ENCODE measurements at regions not wholly inside any gene's neighbourhood (a gene's known extent, or its start where the extent isn't known, plus 50 kb on each side); places are given as distances from the start of the nearest gene placed in this dataset.

DNA sequence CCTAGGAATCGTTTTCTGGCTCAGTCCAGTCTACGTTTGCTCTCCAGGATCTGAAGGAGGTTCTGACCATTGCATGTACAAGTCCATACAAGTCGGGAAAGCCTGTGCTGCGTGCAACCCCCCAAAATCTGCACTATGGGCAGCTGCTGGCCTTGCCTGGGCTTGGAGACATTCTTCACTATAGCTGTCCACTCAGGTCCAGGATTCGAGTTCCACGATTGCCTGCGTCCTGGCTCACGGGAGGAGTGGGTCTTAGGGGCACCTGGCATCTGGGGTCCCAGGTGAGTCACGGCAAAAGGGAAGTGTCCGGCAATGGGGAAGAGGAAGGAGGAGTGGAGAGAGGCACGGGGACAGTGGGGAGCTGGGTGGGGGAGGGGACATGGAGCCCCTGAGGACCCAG, 563.0 kb downstream of the BRD1 start:
- DNase-seq = no peak

DNA sequence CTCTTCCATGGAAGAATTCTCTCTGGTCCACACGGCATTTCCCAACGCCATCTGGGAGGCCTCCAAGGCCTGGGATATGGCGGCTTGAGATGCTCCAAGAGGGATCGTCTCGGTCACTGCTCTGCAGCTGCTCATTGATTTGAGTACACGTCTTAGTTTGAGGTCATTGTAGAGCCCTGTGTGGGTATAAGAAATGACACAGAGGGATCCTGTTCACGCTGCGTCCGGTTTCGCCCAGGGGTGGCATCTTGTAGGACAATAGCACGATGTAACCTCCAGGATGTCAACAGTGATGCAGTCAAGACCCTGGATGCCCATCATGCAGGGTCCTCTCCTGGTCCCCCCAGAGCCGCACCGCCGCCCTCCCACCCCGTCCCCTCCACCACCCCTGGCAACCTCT, 564.6 kb downstream of the BRD1 start:
- no peak for DNase-seq

DNA sequence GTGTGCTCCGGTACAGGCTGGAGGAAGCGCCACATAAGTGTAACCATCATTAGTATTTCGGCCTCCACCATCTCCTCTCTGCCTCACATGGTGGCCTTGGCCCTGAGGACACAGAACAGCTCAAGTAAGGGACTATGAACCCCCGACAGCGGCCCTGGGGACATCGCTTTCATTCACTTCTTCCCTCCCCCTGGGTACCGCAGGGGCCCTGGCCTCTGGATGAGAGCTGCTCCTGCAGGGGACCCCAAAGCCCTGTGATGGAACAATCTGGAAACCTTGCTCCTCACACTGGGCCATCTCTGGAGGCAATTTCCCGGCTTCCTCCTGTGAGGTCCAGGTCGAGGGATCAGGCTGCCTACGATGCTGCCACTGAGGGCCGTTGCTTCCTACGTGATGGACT, 565.5 kb downstream of the BRD1 start:
- DNase-seq = no peak

DNA sequence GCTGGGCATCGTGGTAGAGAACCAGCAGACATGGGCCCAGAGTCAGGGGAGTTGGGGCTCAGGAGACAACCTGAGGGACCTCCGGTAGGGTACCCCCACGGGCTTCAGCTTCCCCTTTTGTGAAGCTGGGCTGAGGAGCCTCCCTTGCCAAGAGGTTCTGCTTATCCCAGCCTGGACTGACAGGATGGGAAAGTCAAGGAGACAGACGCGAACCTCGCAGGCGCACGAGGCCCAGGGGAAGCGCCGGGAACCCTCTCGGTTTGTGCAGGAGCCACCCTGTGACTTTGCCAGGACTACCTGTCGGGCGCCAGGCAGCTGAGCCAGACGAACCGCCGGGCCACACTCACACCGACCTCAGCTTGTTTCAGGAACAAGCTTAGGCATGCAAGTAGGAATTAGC, 566.1 kb downstream of the BRD1 start:
- DNase-seq = no peak

DNA sequence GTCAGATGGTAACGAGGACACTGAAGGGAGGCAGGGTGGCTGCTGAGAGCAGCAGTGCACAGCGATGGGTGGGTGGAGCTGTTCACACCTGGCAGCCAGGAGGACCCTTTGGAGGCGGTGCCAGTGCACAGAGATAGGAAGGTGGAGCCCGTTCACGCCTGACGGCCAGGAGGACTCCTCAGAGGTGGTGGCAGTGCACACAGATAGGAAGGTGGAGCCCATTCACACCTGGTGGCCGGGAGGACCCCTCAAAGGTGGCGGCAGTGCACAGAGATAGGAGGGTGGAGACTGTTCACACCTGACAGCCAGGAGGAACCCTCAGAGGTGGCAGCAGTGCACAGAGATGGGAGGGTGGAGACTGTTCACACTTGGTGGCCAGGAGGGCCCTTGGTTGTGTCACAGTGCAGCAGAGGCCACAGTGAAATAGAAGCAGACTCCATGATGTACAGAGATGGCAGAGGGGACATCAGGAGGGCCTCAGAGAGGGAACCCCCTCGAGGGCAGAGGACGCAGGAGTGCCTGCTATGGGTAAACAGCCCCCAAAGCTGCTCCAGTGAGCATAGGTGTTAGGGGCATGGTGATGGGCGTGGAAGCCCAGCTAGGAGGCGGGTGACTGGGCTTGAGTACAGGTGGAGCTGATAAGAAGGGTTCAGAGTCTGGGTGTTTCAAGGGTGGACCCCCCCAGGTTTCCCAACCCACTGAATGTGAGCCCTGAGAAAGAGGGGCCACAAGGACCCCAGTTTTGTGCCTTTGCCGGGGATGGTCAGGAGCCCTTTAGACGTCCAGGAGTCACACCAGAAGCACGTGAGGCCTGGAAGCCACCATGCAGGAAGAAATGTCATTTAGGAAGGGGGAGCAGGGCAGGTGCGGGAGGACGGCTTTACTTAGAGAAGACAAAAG, 566.7 kb downstream of the BRD1 start:
- no peak for DNase-seq

DNA sequence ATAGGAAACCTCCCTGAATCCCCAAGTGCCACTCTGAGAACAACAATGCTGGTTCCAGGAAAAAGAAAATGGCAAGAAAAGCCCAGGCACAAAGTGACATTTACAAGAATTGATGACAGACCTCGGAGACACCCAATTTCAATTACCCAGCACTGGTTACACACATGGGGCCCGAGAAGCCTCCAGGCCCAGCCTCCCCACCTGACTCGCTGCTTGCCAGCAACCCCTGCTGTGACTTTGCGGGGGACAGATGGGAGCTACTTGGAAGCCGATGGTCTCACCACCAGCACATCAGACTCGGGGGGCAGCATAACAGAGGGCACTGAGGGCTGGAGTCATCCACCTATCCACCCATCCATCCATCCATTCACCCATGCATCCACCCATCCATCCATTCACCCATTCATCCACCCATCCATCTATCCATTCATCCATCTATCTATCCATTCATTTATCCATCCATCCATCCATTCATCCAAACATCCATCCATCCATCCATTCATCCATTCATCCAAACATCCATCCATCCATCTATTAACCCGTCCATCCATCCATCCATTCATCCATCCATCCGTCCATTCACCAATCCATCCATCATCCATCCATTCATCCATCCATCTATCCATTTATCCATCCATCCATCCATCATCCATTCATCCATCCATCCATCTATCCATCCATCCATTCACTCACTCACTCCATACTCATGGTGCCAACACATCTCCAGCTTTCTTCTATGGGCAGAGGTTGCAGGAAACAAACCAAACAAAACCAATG, 567.6 kb downstream of the BRD1 start:
- DNase-seq = no peak

DNA sequence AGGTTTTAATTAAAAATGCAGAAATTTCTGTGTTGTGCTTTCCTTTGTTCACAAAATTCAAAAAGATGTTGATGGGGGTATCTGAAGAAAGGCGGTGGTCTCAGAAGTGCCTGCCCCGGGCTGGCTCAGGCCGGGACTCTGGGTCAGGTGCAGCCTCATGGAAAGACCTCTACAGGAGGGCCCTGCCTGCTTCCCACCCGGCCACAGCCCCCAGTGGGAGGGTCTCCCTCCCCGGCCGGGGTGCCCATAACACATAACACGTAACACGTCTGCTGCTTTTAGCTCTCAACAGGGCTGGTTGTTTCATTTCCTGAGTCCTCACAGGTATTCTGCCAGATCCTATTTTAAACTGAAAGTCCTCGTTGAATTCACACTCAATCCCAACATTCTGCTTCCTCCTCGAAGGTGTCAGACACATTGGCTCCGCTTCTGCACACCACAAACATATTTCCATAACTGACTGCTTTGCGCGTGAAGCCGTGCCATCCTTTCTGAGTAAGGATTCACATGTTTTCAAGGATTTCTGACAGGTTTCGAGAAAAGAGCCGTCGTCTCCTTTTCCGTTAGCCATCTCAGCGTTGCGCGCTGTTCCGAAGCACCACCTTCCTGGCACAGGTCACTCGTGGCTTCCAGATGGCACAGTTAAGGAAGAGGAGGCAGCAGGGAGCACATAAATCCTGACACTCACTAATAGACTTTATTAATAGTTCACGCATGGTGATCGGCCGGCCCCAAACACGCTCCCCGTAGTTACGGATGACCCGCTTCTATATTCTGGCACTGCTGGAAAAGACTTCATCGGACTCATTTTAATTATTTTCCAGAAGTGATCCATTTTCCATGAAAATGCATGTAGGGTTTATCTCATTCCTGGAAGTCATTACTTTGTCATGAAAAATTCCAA, 569.3 kb downstream of the BRD1 start:
- no peak for DNase-seq

DNA sequence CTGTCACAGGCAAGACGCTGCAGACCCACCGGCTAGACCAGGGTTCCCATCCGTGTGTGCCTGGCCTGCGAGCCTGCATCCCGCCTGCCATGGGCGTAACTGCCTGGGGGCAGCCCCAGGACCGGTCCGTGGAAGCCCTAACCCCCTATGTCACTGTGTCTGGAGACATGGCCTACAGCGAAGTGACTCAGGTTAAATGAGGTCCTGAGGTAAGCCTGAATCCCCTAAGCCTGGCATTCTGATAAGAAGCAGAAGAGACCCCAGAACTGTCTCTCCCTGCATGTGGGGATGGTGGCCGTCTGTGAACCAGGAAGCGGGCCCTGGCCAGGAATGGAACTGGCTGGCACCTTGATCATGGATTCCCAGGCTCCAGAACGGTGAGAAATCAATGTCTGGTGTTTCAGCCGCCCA, 570.1 kb downstream of the BRD1 start:
- no peak for DNase-seq

DNA sequence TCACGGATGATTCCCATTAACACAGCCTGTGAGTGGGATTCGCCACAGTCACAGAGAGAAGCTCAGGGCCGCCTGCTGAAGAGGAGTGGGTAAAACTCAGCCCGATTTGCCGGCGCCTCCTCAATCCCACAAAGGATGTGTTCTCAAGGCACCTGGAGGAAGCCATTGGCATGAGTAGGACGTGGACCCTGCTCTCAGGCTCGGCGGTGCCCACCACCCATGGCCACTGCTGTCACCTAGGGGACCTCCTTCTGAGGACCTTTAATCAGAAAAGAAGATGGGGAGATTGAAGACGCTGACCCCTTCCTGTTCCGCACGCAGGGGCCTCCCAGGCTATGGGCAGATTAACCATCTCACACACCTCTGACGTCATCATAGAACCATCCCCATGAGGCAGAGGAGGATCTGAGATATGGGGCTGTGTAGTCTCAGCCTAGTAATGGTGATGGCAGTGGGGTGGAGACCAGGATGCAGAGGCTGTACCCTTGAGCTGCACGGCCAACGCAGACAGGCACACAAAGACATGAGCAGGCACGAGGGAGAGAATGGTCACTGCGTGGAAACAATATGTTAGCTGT, 571.8 kb downstream of the BRD1 start:
- no peak for DNase-seq

DNA sequence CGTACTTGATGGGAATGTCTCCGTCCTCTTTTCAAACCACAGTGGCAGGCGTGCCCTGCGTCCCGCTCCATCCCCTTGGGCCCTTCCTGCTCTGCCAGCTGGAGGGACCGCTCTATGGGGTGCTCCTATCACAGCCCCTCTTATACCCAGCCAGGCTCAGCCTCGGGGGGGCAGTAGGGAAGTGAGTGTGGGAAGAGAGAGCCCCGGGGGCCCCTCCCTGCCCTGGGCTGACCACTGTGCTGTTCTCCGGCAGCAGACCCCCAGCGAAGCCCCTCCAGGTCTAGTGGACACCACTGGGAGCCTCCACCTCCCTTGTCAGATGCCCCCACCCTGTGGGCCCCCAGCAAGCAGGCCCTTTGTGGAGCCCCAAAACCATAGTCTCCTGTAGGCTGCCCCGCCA, 572.5 kb downstream of the BRD1 start:
- DNase-seq = no peak

DNA sequence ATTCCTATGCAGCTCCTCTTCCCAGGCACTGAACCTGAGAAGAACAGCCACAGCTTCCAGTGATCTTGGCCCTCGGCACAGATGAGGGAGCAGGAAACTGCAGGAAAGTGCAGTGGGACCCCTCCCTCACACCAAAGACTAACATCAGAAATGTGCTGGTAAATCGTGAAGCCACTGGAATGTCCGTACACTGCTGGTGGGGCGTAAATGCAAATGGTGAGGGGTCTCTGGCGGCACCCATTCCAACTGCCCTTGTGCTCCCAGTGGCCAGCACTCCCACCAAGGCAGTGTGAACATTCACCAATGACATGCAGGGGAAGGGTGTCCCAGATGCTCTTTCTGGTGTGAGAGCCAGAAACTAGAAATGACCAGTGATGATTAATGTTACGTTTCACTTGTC, 574.0 kb downstream of the BRD1 start:
- no peak for DNase-seq

DNA sequence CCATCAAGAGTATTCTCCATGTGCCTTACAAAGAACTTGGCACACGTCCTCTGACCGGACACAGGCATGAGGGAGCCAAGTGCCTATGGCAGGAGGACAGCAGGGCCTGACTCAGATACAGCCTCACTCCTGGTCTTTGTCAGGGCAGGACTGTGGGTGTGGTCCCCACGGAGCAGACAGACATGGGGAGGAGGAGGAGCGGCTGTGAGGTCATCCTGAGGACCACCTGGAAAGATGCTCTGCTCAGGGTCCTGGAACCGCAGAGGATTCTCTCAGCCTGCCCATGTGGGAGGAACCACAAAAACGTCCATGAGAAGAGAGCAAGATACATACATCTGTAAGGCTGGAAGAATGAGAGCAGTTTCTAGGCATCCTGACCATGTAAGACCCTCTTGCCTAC, 576.3 kb downstream of the BRD1 start:
- no peak for DNase-seq

DNA sequence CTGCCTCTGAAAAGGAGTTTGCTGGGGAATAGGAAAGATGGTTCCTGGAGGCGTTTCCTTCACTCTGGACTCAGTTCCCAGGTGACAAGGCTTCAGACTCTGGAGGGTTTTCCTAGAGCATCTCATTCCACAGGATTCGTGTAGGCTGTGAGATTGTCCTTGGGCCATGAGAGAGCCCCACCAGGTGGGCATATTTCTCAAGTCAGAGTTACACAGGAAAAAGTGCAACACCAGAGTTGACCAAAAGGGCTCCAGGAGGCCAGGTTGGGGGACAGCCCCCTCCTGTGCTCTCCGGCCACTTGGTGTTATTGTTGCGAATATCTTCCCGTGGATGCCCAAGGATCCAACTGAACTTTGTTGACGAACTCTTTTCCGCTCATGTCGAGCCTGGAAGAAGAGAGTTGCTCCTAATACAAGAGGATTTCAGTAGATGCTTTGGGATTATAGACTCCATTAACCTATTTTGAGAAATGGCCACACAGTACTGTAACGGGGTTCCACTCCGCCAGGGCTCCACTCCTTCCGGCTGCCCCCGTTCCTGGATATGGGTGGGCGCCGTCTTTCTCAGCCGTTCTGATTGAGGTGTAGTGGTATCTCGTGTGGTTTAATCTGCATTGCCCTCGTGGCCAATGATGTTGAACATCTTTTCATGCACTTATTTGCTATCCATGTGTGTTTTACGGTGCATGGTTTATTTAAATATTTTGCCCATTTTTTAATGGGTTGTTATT, 580.3 kb downstream of the BRD1 start:
- no peak for DNase-seq

DNA sequence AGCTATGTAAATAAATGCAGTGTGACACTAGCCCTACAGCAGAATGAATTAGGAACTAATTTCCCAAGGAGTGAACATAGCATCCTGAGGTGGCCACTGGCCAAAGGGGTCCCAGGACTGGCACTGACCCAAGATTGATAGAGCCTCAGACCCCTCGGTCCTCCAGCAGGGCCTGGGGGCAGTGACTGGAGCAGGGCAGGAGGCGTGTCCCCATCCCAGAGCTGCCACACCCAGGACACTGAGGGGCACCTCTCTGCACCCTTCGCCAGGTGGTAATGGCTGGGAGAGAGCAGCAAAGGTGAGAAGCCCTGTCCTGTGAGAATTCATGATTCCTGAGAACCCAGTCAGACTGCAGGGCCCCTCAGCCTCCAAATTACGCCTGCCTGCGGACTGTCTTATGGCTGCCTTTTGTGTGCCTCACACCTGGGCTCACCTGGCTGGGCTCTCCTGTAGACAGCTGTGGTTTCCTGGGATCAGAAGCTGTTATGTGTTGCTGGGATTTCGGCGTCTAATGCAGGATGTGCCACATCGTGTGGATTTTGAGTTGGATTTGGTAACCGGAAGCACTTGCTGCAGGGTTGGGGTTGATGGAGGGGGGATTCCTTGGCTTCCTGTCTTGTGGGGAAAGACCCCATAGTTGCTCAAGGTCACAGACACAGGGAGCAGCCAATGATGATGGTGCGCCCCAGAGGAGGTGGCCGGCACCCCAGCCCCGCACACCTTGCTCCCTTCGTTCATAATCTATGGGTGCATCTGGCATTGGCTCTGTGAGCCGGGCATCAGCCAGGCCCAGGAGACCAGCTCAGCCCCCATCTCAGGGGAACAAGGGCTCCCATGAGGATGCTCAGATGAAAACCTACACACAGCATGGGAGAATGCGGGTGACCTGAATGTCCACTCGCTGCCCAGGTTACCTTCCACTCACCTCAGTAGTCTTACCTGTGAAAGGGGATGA, 582.9 kb downstream of the BRD1 start:
- DNase-seq = no peak

DNA sequence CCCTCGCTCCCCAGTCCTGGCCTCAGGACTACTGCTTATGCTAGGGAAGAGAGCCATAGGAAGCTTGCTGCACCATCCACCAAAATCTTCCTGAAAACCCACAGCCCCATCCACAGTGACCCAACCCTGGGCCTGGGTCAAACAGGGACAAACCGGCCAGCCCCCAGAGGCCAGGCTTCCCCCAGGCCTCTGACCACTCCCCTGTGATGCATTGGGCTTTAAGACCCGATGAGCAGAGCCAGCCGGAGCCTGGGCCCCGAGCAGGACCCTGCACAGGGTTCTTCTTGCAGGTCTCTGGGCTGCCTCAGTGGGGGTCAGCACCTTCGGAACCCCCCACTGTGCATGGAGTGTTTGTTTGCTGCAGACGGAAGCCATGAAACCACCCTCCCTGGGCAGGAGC, 583.7 kb downstream of the BRD1 start:
- DNase-seq = no peak

DNA sequence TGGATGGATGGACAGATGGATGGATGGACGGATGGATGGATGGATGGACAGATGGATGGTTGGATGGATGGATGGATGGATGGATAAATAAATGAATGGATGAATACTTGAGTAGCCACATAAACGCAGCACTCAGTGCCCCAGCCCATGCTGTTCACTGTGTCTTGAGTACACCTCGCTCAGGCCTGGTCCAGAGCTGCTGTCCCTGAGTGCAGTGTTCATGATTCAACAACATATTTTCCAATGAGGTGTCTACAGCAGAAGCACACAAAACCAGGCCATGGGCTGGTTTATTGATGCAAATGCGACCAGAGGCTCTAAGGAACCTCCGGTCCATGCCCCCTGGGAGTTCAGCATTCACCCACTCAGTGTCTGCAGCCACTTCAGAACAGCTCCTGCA, 584.3 kb downstream of the BRD1 start:
- no peak for DNase-seq

DNA sequence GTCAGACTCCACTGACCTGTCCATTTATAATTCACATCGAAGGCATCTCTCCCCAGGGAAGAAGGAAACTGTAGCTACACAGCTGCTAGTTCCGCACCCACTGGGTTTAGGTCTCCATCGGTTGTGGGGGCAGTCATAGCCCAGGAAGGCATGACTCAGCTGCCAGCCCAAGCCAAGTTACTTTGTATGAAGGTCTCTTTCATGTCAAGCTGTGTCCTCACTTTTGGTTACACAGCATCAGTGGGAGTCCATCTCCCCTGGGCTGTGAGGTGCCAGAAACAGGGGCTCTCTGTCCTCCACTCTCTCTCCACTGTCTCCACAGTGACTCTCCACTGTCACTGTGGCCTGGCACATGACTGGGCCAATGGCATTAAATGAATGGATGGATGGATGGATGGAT, 585.2 kb downstream of the BRD1 start:
- no peak for DNase-seq

DNA sequence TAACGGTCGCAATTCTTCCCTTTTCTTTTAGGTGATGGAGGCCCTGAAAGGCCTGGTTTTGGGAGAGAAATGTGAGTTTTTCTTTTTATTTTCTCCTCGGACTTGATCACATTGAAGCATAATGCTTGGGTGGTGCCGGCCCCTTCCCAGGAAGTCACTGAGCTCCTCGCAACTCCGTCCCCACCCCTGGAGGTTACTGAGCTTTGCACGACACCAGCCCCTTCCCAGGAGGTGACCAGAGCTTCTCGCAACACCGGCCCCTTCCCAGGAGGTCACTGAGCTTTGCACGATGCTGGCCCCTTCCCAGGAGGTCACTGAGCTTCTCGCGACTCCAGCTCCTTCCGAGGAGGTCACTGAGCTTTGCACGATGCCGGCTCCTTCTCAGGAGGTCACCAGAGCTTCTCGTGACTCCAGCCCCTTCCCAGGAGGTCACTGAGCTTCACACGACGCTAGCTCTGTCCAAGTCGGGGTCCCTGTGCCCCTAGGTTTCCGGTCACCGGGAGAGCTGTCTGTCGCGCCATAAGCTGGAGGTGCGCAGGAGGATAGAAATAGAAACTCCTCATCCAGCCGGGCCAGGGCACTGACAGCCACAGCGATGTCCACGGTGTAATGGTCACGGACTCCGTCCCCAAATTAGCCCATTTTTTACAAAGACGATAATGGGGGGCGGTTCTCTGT, 586.4 kb downstream of the BRD1 start:
- DNase-seq = no peak

DNA sequence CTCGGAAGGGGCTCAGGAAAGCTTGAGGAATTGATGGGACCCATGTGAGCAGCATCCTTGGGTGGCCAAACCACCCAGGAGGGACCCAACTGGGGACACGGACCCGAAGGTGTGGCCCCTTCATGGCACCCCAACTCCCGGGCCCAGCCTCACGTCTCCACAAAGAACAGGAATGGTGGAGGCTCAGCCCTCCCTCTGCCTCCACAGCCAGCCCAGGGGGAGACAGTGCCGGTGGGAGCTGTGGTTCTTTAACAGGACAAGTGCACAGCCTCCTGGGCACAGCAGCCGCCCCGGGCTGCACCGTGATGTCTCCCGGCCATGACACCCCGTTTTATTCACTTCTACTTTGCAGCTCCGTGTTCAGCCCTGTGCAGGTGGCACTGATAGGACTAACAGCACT, 587.2 kb downstream of the BRD1 start:
- DNase-seq = no peak
